ENCODE measurements at regions not wholly inside any gene's neighbourhood (a gene's known extent, or its start where the extent isn't known, plus 50 kb on each side); places are given as distances from the start of the nearest gene placed in this dataset.

- no peaks in the 10 kb centered on the region for H4K20me1 ChIP-seq (ENCODE audit: insufficient read depth)
- no peaks in the 10 kb centered on the region for H3K9me2 ChIP-seq (ENCODE audit: insufficient read depth)
- no peaks in the 10 kb centered on the region for H3K27me3 ChIP-seq (replicated peaks; ENCODE audit: insufficient read depth)
- 5 to 12% methylated on average over 5 of the region's 5 CpGs for WGBS, 2 experiments (ENCODE audit: low coverage in 1 of 2, low lambda C conversion rate in 2 of 2, missing lambda C conversion rate in 2 of 2)
- in situ Hi-C loops (cut with MboI) = no loop called here
- peak overlapping the region; percentile 70 for H3K4me2 ChIP-seq (ENCODE audit: unreplicated experiment)
- peak overlapping the region; percentile 14; the same call in 1 of the 2 replicates for H3K4me3 ChIP-seq
- no peak for TF ChIP-seq EZH2 (IDR thresholded peaks at IDR 0.05; ENCODE audit: insufficient read depth, poor library complexity, severe bottlenecking)
- TF ChIP-seq EZH2phosphoT487 (IDR thresholded peaks at IDR 0.05; ENCODE audit: insufficient read depth, low read depth) = no peak
- no peaks in the 10 kb centered on the region for H3K36me3 ChIP-seq (ENCODE audit: low read depth)
- H3K4me1 ChIP-seq (ENCODE audit: insufficient read depth) = peaks cover 31% of the 10 kb centered on the region
- H3K27ac ChIP-seq = peak overlapping the region; percentile 65
- peak; percentile 66 for DNase-seq
- no peaks in the 10 kb centered on the region for H3K79me2 ChIP-seq (ENCODE audit: insufficient read depth)
- H3K9me3 ChIP-seq (ENCODE audit: low read depth) = no peaks in the 10 kb centered on the region
- H3K9ac ChIP-seq = peak overlapping the region; percentile 14; the same call in 1 of the 2 replicates
- peak overlapping the region; percentile 40; the same call in 1 of the 2 replicates for H2AFZ ChIP-seq
- peaks cover 29% of the 10 kb centered on the region for H3F3A ChIP-seq (ENCODE audit: insufficient read depth)
Measured at GRCh38 chr3:27590437-27591298, 106.5 kb upstream of the SLC4A7 start.

DNA sequence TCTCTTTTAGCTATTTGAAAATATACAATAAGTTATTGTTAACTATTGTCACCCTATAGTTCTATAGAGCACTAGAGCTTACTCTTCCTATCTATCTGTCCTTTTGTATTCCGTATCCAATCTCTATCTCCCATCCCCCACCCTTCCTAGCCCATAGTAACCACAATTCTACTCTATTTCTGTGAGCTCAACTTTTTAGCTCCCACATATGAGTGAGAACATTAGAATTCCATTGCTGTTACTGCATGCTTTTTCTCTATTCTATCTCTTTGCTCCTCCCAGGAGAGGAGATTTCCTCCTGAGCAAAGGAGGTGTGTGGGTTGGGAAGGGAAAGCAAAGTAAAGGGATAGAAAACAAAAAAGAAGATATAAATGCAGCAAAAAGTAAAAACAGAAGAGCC, 105.6 kb upstream of the SLC4A7 start:
- Histone ChIP-seq H4K20me1 (ENCODE audit: insufficient read depth) (no peaks in the 10 kb centered on the region), H3K9me3 (ENCODE audit: low read depth) (no peaks in the 10 kb centered on the region), H3K27ac (peak overlapping the region; percentile 65), H3K36me3 (ENCODE audit: low read depth) (no peaks in the 10 kb centered on the region), H3K9me2 (ENCODE audit: insufficient read depth) (no peaks in the 10 kb centered on the region), H2AFZ (no peak overlapping the region), H3K4me2 (ENCODE audit: unreplicated experiment) (peak overlapping the region; percentile 70), H3F3A (ENCODE audit: insufficient read depth) (peaks cover 29% of the 10 kb centered on the region), H3K27me3 (replicated peaks; ENCODE audit: insufficient read depth) (no peaks in the 10 kb centered on the region), H3K79me2 (ENCODE audit: insufficient read depth) (no peaks in the 10 kb centered on the region), H3K4me1 (ENCODE audit: insufficient read depth) (peaks cover 31% of the 10 kb centered on the region), H3K9ac (peak overlapping the region; percentile 14; the same call in 1 of the 2 replicates), H3K4me3 (peak overlapping the region; percentile 14; the same call in 1 of the 2 replicates)
- TF ChIP-seq EZH2phosphoT487 (IDR thresholded peaks at IDR 0.05; ENCODE audit: insufficient read depth, low read depth) (no peak), EZH2 (IDR thresholded peaks at IDR 0.05; ENCODE audit: insufficient read depth, poor library complexity, severe bottlenecking) (no peak)
- peak; percentile 70 for DNase-seq
- in situ Hi-C loops (cut with MboI) = no loop called here
- WGBS, 2 experiments (ENCODE audit: low coverage in 1 of 2, low lambda C conversion rate in 2 of 2, missing lambda C conversion rate in 2 of 2) = 76 to 82% methylated on average over 1 of the region's 1 CpG

DNA sequence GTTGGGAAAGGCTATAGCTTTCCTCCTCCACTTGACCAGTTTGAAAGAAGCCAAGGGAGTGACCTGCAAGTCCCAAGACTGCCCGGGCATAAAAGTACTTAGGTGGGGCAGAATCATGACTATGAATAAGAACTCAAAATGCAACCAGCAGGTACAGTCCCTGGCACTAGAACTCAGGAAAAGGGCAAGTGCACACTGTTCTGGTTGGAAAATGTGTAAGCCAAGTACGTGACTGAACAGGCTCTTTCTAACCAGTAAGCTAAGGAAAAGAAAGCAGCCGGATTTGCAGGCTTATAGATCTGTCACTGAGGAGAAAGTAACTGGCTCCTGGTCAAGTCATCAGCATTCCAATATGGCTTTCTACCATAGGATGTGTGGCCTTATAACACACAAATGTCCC, 101.2 kb upstream of the SLC4A7 start:
- no peak for TF ChIP-seq EZH2phosphoT487 (IDR thresholded peaks at IDR 0.05; ENCODE audit: insufficient read depth, low read depth)
- TF ChIP-seq EZH2 (IDR thresholded peaks at IDR 0.05; ENCODE audit: insufficient read depth, poor library complexity, severe bottlenecking) = no peak
- WGBS, 2 experiments (ENCODE audit: low coverage in 1 of 2, low lambda C conversion rate in 2 of 2, missing lambda C conversion rate in 2 of 2) = 56% methylated on average over 3 of the region's 3 CpGs
- no peak overlapping the region for H2AFZ ChIP-seq
- in situ Hi-C loops (cut with MboI) = no loop called here
- H3K4me1 ChIP-seq (ENCODE audit: insufficient read depth) = peaks cover 14% of the 10 kb centered on the region
- no peak overlapping the region for H3K4me2 ChIP-seq (ENCODE audit: unreplicated experiment)
- H4K20me1 ChIP-seq (ENCODE audit: insufficient read depth) = no peaks in the 10 kb centered on the region
- no peak overlapping the region for H3K27ac ChIP-seq
- H3K9me2 ChIP-seq (ENCODE audit: insufficient read depth) = no peaks in the 10 kb centered on the region
- H3K79me2 ChIP-seq (ENCODE audit: insufficient read depth) = no peaks in the 10 kb centered on the region
- H3K4me3 ChIP-seq = no peak overlapping the region
- no peaks in the 10 kb centered on the region for H3K9me3 ChIP-seq (ENCODE audit: low read depth)
- no peaks in the 10 kb centered on the region for H3K27me3 ChIP-seq (replicated peaks; ENCODE audit: insufficient read depth)
- peaks cover 14% of the 10 kb centered on the region for H3F3A ChIP-seq (ENCODE audit: insufficient read depth)
- H3K9ac ChIP-seq = no peak overlapping the region
- DNase-seq = no peak
- H3K36me3 ChIP-seq (ENCODE audit: low read depth) = no peaks in the 10 kb centered on the region

DNA sequence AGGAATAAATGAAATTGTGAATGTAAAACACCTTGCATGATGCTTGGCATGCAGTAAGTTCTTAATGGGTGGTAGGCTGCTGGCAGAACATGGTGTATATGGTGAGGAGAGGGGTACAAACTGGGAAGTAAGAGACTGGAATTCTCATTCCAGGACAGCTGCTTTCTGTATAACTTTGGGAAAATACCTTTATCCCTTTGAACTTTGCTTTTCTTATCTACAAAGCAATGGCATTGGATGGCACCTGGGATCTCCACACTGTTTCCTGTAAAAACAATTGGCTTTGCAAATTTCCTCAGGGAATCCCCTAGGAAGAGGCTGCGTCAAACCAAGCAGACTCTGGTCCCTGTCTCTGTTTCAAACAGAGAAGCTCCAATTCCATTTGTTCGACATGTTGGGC, 100.7 kb upstream of the SLC4A7 start:
- Histone ChIP-seq H4K20me1 (ENCODE audit: insufficient read depth) (no peaks in the 10 kb centered on the region), H3K4me2 (ENCODE audit: unreplicated experiment) (no peak overlapping the region), H3K9me2 (ENCODE audit: insufficient read depth) (no peaks in the 10 kb centered on the region), H3K9me3 (ENCODE audit: low read depth) (no peaks in the 10 kb centered on the region), H3K36me3 (ENCODE audit: low read depth) (no peaks in the 10 kb centered on the region), H3K4me3 (no peak overlapping the region), H3K9ac (no peak overlapping the region), H3K27ac (no peak overlapping the region), H3F3A (ENCODE audit: insufficient read depth) (peaks cover 8% of the 10 kb centered on the region), H3K27me3 (replicated peaks; ENCODE audit: insufficient read depth) (no peaks in the 10 kb centered on the region), H3K4me1 (ENCODE audit: insufficient read depth) (peaks cover 9% of the 10 kb centered on the region), H2AFZ (no peak overlapping the region), H3K79me2 (ENCODE audit: insufficient read depth) (no peaks in the 10 kb centered on the region)
- WGBS, 2 experiments (ENCODE audit: low coverage in 1 of 2, low lambda C conversion rate in 2 of 2, missing lambda C conversion rate in 2 of 2) = 48 to 49% methylated on average over 2 of the region's 2 CpGs
- DNase-seq = no peak
- TF ChIP-seq EZH2 (IDR thresholded peaks at IDR 0.05; ENCODE audit: insufficient read depth, poor library complexity, severe bottlenecking) = no peak
- in situ Hi-C loops (cut with MboI) = no loop called here
